T47D (cell line): ENCODE measurements at regions not wholly inside any gene's neighbourhood (a gene's known extent, or its start where the extent isn't known, plus 50 kb on each side); places are given as distances from the start of the nearest gene placed in this dataset.

Experiments used
- DNase-seq, 2 experiments: peaks; one replicate each; pipeline versions ENCODE4 v3.0.0 to v3.0.0-alpha.2; 2011 to 2012; ENCODE audit warnings: low read depth in 1 of 2, low spot score in 1 of 2
- JUND ChIP-seq: IDR thresholded peaks from 2 replicates; pipeline ENCODE4 v1.6.1; 2012; ENCODE audit warnings: low read depth
- in situ Hi-C: cut with HindIII; loops from 2 replicates; pipeline ENCODE4 v1.10.0; 2016; ENCODE audit warnings: low sequenced_read_pairs, low pct_unique_long_range_greater_than_20kb

GRCh38 chr20:58100731-58101356 lies 127.6 kb downstream of the ANKRD60 start:
- no peak for DNase-seq
- no peak for TF ChIP-seq JUND
- in situ Hi-C loops, result no loop called here

DNA sequence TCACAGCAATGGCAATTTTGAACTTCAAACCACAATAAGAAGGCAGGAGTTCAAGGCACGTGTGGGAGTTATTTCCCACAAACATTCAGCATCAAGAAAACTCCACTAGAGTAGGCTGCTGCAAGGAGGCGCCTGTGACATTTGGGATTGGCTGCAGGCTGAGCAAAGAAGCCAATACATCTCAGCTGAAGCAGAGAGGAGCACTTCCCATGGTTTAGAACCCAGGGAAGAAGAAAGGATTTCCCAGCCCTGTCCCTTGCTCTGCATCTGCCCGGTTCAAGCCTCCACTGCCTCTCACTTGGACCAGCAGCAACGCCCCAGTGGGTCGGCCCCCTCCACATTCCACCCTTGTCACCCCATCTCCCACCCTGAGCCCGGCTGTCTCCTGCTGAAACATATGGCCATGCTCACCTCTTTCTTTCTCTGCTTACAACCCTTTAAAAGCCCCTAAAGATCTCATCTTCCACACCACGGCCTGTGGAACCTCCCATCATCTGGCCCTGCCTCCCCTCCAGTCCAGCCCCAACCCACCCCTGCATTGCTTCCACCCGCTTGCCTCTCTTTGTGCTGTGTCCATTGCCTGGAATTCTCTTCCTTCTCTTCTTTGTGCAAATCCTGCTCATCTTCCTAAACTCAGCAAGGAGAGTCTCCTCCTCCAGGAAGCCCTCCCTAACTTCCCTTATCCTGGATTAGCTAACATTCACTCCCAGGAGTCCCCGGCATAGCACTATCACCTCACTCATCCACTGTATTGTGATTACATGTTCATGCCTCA lies 128.3 kb downstream of the ANKRD60 start:
- in situ Hi-C loops, result no loop called here
- no peak for DNase-seq
- no peak for TF ChIP-seq JUND

GRCh38 chr20:58099291-58099935 lies 129.0 kb downstream of the ANKRD60 start:
- in situ Hi-C loops, result no loop called here
- no peak for TF ChIP-seq JUND
- DNase-seq, result no peak

DNA sequence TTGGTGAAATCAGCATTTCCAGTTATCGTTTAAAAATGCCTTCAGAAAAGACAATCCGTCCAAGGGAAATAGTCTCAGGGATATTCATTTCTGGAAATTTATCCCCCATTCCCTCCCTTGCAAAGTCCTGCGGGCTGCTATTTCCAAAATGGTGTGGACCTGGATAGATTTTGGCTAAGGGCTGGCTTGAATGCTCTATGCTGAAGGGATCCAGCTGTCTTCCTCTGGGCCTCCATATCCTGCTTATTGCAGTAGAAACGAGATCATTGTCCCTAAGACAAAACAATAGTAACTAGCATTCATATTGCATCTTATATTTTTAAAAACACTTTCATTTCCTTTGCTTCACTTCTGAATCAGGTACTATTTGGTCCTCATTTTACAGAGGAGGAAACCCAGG lies 129.9 kb downstream of the ANKRD60 start:
- no peak for DNase-seq
- in situ Hi-C loops, result no loop called here
- no peak for TF ChIP-seq JUND

DNA sequence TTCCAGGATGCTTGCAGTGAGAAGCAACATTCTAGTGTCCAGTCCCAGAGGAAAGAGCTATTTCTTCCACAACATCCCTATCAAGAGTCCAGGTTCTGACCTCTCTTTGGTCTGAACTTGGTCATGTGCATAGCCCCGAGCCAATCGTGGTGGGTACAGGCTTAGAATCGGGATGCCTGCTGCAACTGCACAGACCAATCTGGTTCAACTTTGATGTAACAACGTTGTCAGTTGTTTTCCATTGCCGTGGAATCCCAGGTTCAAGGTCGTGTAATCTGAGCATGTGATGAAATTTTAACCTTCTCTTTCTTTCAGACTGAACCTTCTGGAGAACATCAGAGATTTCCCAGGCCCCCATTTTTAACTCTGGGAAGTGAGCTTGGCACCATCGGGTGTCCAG lies 130.5 kb downstream of the ANKRD60 start:
- no peak for DNase-seq
- TF ChIP-seq JUND, result no peak
- in situ Hi-C loops, result no loop called here

DNA sequence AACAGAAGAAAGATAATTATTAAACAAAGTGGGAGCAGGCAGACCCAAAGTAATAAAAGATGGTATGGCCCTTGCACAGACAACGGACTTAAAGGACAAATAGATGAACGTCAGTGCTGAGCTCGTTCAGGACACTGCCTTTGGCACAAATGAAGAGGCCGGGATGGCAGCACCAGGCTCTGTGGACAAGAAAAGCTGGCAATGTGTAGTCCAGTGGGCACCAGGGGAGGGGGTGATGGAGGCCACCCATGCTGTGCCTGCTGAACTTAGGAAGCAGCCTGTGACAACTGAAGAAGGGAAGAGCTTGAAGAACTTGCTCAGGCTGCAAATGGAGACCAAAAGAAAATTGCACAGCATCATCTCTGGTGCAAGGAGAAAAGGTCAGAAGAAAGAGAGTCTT lies 131.0 kb downstream of the ANKRD60 start:
- in situ Hi-C loops, result no loop called here
- no peak for TF ChIP-seq JUND
- DNase-seq, result no peak

GRCh38 chr20:58096880-58097423 lies 131.5 kb downstream of the ANKRD60 start:
- TF ChIP-seq JUND, result no peak
- no peak for DNase-seq
- in situ Hi-C loops, result no loop called here

- DNase-seq, result no peak
- no peak for TF ChIP-seq JUND
- in situ Hi-C loops, result no loop called here
Measured at GRCh38 chr20:58094698-58095097, 133.8 kb downstream of the ANKRD60 start.

GRCh38 chr20:58094160-58094559 lies 134.3 kb downstream of the ANKRD60 start:
- no peak for TF ChIP-seq JUND
- in situ Hi-C loops, result no loop called here
- no peak for DNase-seq

DNA sequence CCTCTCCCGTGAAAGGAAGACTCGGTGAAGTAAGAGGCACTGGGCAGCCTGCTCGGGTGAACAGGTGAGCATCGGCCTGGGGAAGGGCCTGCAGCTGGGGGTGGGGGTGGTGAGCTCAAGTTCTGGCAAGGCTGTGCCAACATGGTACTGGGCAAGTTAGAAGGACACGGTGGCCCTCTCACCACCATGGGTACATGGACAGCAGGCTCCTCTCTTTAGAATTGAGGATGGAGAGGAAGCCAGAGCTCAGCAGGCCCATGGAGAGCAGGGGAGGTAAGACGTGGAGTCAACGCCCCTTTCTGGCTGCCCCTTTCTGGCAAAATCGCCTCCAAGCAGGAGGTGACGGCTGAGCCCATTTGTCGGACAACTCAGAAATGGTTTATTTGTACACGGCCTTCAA lies 135.6 kb downstream of the ANKRD60 start:
- no peak for DNase-seq
- in situ Hi-C loops, result no loop called here
- TF ChIP-seq JUND, result no peak

DNA sequence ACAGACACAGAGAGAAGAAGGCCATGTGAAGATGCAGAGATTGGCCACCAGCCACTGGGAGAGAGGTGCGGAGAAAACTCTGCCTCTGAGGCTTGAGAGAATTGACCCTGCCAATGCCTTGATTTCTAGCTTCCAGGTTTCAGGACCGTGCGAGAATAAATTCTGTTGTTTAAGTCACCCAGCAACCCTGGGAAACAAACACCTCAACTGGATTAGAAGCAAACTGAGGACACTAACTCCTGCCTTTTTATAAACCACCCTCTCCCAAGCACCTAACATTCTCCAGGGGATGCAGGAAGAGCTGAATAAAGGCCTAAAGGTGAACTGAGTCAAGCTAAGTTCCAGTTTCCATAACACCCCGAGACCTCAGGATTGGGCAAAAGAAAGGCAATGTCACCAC lies 136.1 kb downstream of the ANKRD60 start:
- in situ Hi-C loops, result no loop called here
- TF ChIP-seq JUND, result no peak
- no peak for DNase-seq

DNA sequence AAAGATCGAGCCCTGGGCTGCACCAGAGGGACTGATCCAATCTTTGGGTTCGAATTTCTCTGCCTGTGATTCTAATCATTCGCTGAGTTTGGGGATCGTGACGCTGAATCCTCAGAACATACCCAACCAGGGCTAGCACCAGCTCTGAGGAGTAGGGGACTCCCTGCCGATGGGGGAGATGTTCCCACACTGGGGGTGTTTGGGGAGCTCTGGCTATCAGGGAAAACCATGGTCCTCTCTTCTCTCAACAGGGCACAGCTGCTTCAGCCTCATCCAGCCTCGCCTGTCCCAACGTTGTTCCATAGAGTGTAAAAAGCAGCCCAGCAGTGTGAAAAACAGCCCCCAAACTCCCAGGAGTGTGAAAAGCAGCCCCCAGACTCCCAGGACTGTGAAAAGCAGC lies 136.6 kb downstream of the ANKRD60 start:
- in situ Hi-C loops, result no loop called here
- no peak for TF ChIP-seq JUND

GRCh38 chr20:58090161-58090560 lies 138.3 kb downstream of the ANKRD60 start:
- in situ Hi-C loops, result no loop called here
- TF ChIP-seq JUND, result no peak

More for the DNA sequence above, 136.6 kb downstream of the ANKRD60 start:
- no peak for DNase-seq

More at GRCh38 chr20:58090161-58090560, 138.3 kb downstream of the ANKRD60 start:
- DNase-seq, result no peak
